GM12878 (cell line): ENCODE measurements at regions not wholly inside any gene's neighbourhood (a gene's known extent, or its start where the extent isn't known, plus 50 kb on each side); places are given as distances from the start of the nearest gene placed in this dataset.
"Not testable (repeated sequence)": the region's sequence is repeated elsewhere in the genome, so short reads cannot be mapped to it uniquely, and the experiment has no call there.

Experiments
- ATAC-seq: fragments of 200-7000 bp; cut with Tn5 transposase; 3 replicates; pipeline ENCODE4 v1.9.1; 2020; ENCODE audit warnings: mild to moderate bottlenecking, moderate library complexity
- BruUV-seq: library from RNA; stranded (reverse); fragments of 400-500 nt; replicated peaks from 2 replicates; lab custom pipeline; 2021; lab: Mats Ljungman, UMichigan
- CTCF ChIA-PET: fragments of 300-600 bp; sonication (Branson Sonifier 250); formaldehyde crosslinking; extraction: SDS; loops from one replicate; lab custom pipeline; 2021; ENCODE audit warnings: inconsistent platforms; lab: Yijun Ruan, JAX
- POLR2A ChIA-PET: fragments of 350-600 bp; formaldehyde crosslinking; extraction: SDS; loops from one replicate; lab custom pipeline; 2021; ENCODE audit warnings: inconsistent platforms; lab: Charles Lee
- RAD21 ChIA-PET: fragments of 300-600 bp; sonication (Branson Sonifier 250); formaldehyde crosslinking; loops from one replicate; lab custom pipeline; 2023; ENCODE audit warnings: antibody characterized with exemption; ENCODE audit not compliant: unreplicated experiment; lab: Charles Lee
- SMC1A ChIA-PET: fragments of 300-600 bp; sonication (Branson Sonifier 250); formaldehyde crosslinking; loops from one replicate; lab custom pipeline; 2023; ENCODE audit not compliant: unreplicated experiment, uncharacterized antibody; lab: Charles Lee
- DNase-seq: peaks from one replicate; pipeline ENCODE4 v3.0.0-alpha.2; 2011; ENCODE audit warnings: low read depth, low spot score
- FAIRE-seq: peaks from 3 replicates; lab custom pipeline; 2011; peaks lifted over from hg19 to GRCh38; lab: Jason Lieb, UNC
- H2AFZ ChIP-seq: 2 replicates; pipeline ENCODE4 v1.6.0; 2011; ENCODE audit warnings: low read depth, low read length, control low read depth; ENCODE audit not compliant: control insufficient read depth
- H3K27ac ChIP-seq: 2 replicates; pipeline ENCODE4 v1.5.1; 2011; ENCODE audit warnings: control low read depth; ENCODE audit not compliant: control insufficient read depth, insufficient read depth
- H3K27me3 ChIP-seq, 2 experiments: replicated peaks in 1 of 2; 2 replicates each; pipeline versions ENCODE4 v1.6.0 to v1.6.1; 2011; ENCODE audit warnings: low read length in 1 of 2; ENCODE audit not compliant: control insufficient read depth in 2 of 2, insufficient read depth in 2 of 2
- H3K36me3 ChIP-seq, 2 experiments: 2 replicates each; pipeline ENCODE4 v1.5.1; 2011; ENCODE audit warnings: low read length in 1 of 2; ENCODE audit not compliant: control insufficient read depth in 2 of 2, insufficient read depth in 2 of 2
- H3K4me1 ChIP-seq: 2 replicates; pipeline ENCODE4 v1.6.1; 2011; ENCODE audit warnings: mild to moderate bottlenecking, low read length, moderate library complexity, mixed read lengths; ENCODE audit not compliant: control insufficient read depth, insufficient read depth
- H3K4me2 ChIP-seq: 2 replicates; pipeline ENCODE4 v1.6.0; 2011; ENCODE audit warnings: control low read depth; ENCODE audit not compliant: control insufficient read depth, insufficient read depth
- H3K4me3 ChIP-seq: fragments of 200-600 bp; sonication (generic); 2 replicates; pipeline ENCODE4 v1.5.1; 2016
- H3K79me2 ChIP-seq: 2 replicates; pipeline ENCODE4 v1.6.0; 2011; ENCODE audit warnings: low read length; ENCODE audit not compliant: control insufficient read depth, insufficient read depth
- H3K9ac ChIP-seq: 2 replicates; pipeline ENCODE4 v1.8.0; 2011; ENCODE audit warnings: low read length, control low read depth, mixed read lengths; ENCODE audit not compliant: control insufficient read depth, insufficient read depth
- H3K9me3 ChIP-seq: replicated peaks from 3 replicates; pipeline ENCODE4 v1.5.1; 2011; ENCODE audit warnings: mild to moderate bottlenecking, low read length; ENCODE audit not compliant: control insufficient read depth, insufficient read depth
- H4K20me1 ChIP-seq: 2 replicates; pipeline ENCODE4 v1.6.0; 2011; ENCODE audit not compliant: control insufficient read depth, insufficient read depth
- BHLHE40 ChIP-seq, 2 experiments: fragments of 450-650 bp in 1 of 2; IDR thresholded peaks; 2 replicates each; pipeline ENCODE4 v1.6.1; 2011 to 2017; ENCODE audit warnings: low read depth in 2 of 2, borderline replicate concordance in 1 of 2, improper control_type of control experiment in 1 of 2, low read length in 1 of 2, mild to moderate bottlenecking in 1 of 2
- CBX3 ChIP-seq: fragments of 200-600 bp; sonication (generic); IDR thresholded peaks from 2 replicates; pipeline ENCODE4 v1.6.1; 2016; ENCODE audit warnings: low read depth, borderline replicate concordance
- CREM ChIP-seq: IDR thresholded peaks from 2 replicates; pipeline ENCODE4 v1.6.1; 2014; ENCODE audit warnings: antibody characterized with exemption, low read depth
- FOXK2 ChIP-seq: fragments of 450-650 bp; IDR thresholded peaks from 2 replicates; pipeline ENCODE4 v1.6.1; 2017; ENCODE audit warnings: mild to moderate bottlenecking, moderate library complexity
- HDGF ChIP-seq: fragments of 450-650 bp; IDR thresholded peaks from 2 replicates; pipeline ENCODE4 v1.6.1; 2016; ENCODE audit warnings: antibody characterized with exemption
- MTA2 ChIP-seq: fragments of 450-650 bp; IDR thresholded peaks from 2 replicates; pipeline ENCODE4 v1.6.1; 2016; ENCODE audit warnings: low read depth, mild to moderate bottlenecking, moderate library complexity
- NBN ChIP-seq: fragments of 450-650 bp; IDR thresholded peaks from 2 replicates; pipeline ENCODE4 v1.6.1; 2016
- NFYA ChIP-seq: IDR thresholded peaks from 2 replicates; pipeline ENCODE4 v1.6.1; 2011; ENCODE audit warnings: low read depth, mild to moderate bottlenecking, low read length, improper control_type of control experiment, borderline replicate concordance
- RAD51 ChIP-seq: fragments of 450-650 bp; IDR thresholded peaks from 2 replicates; pipeline ENCODE4 v1.6.1; 2016; ENCODE audit warnings: moderate library complexity, mild to moderate bottlenecking, inconsistent platforms
- WGBS: methylation state at CpG from one replicate; pipeline ENCODE4 v1.1.6; 2016; ENCODE audit warnings: low lambda C conversion rate; ENCODE audit not compliant: insufficient replicate concordance, insufficient coverage; ENCODE audit errors: missing lambda C conversion rate; 5-methylcytosine and 5-hydroxymethylcytosine counted together
- in situ Hi-C: fragments of 300-500 bp; cut with MboI; formaldehyde crosslinking; loops from 9 replicates; pipeline ENCODE4 v1.14.3; 2018; ENCODE audit warnings: mixed read lengths
- intact Hi-C: fragments of 100-400 bp; cut with micrococcal nuclease; formaldehyde crosslinking; loops from one replicate; pipeline ENCODE4 v1.14.2; 2022; ENCODE audit not compliant: unreplicated experiment
- TF ChIP-seq, protein P1 (sequence below): fragments of 450-650 bp; IDR thresholded peaks from 2 replicates; pipeline ENCODE4 v1.6.1; 2014; ENCODE audit warnings: mild to moderate bottlenecking
- TF ChIP-seq, protein P2 (sequence below): fragments of 450-650 bp; IDR thresholded peaks from 2 replicates; pipeline ENCODE4 v1.6.1; 2017; ENCODE audit warnings: low read depth, mild to moderate bottlenecking, moderate library complexity
- TF ChIP-seq, protein P3 (sequence below): IDR thresholded peaks from 2 replicates; pipeline ENCODE4 v1.6.1; 2011; ENCODE audit warnings: low read depth, mild to moderate bottlenecking, low read length, moderate library complexity, borderline replicate concordance; ENCODE audit errors: extremely low read depth
- TF ChIP-seq, protein P4 (sequence below): fragments of 450-650 bp; IDR thresholded peaks from 2 replicates; pipeline ENCODE4 v1.6.1; 2018; ENCODE audit warnings: mild to moderate bottlenecking, low read depth, moderate library complexity; ENCODE audit not compliant: partially characterized antibody

DNA sequence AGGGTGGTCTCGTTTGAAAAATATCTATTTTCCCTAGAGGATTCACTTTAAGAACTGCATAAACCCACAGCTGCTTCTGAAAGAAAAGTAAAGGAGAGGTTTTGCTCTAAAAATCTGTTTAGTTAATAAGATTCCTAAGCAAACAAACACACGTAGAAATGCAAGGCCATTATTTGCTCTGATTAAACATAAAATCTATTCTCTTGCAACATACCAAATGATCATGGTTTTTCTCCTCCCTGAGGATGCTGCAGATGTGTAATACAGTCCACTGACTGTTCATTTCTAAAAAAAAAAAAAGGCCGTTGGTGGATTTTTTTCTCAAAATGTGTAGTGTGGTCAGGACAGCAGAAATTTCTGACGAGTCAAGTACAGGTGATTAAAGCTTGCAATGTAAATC is 98.6 kb downstream of the BUB3 start (continued):
- TF ChIP-seq, protein P1, sequence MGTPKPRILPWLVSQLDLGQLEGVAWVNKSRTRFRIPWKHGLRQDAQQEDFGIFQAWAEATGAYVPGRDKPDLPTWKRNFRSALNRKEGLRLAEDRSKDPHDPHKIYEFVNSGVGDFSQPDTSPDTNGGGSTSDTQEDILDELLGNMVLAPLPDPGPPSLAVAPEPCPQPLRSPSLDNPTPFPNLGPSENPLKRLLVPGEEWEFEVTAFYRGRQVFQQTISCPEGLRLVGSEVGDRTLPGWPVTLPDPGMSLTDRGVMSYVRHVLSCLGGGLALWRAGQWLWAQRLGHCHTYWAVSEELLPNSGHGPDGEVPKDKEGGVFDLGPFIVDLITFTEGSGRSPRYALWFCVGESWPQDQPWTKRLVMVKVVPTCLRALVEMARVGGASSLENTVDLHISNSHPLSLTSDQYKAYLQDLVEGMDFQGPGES: no peak
- TF ChIP-seq FOXK2: no peak
- TF ChIP-seq, protein P2, sequence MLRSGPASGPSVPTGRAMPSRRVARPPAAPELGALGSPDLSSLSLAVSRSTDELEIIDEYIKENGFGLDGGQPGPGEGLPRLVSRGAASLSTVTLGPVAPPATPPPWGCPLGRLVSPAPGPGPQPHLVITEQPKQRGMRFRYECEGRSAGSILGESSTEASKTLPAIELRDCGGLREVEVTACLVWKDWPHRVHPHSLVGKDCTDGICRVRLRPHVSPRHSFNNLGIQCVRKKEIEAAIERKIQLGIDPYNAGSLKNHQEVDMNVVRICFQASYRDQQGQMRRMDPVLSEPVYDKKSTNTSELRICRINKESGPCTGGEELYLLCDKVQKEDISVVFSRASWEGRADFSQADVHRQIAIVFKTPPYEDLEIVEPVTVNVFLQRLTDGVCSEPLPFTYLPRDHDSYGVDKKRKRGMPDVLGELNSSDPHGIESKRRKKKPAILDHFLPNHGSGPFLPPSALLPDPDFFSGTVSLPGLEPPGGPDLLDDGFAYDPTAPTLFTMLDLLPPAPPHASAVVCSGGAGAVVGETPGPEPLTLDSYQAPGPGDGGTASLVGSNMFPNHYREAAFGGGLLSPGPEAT: no peak
- TF ChIP-seq RAD51: no peak
- no peak for TF ChIP-seq HDGF
- no peak for TF ChIP-seq MTA2
- no peak for TF ChIP-seq NFYA
- no peak for TF ChIP-seq BHLHE40 (IDR thresholded peaks at IDR 0.05; ENCODE audit: borderline replicate concordance in 1 of 2, low read depth in 2 of 2, low read length in 1 of 2)
- no peak for TF ChIP-seq CREM
- TF ChIP-seq, protein P3, sequence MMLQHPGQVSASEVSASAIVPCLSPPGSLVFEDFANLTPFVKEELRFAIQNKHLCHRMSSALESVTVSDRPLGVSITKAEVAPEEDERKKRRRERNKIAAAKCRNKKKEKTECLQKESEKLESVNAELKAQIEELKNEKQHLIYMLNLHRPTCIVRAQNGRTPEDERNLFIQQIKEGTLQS: no peak
- no peak for TF ChIP-seq NBN
- TF ChIP-seq CBX3: no peak
- TF ChIP-seq, protein P4, sequence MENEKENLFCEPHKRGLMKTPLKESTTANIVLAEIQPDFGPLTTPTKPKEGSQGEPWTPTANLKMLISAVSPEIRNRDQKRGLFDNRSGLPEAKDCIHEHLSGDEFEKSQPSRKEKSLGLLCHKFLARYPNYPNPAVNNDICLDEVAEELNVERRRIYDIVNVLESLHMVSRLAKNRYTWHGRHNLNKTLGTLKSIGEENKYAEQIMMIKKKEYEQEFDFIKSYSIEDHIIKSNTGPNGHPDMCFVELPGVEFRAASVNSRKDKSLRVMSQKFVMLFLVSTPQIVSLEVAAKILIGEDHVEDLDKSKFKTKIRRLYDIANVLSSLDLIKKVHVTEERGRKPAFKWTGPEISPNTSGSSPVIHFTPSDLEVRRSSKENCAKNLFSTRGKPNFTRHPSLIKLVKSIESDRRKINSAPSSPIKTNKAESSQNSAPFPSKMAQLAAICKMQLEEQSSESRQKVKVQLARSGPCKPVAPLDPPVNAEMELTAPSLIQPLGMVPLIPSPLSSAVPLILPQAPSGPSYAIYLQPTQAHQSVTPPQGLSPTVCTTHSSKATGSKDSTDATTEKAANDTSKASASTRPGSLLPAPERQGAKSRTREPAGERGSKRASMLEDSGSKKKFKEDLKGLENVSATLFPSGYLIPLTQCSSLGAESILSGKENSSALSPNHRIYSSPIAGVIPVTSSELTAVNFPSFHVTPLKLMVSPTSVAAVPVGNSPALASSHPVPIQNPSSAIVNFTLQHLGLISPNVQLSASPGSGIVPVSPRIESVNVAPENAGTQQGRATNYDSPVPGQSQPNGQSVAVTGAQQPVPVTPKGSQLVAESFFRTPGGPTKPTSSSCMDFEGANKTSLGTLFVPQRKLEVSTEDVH: no peak

DNA sequence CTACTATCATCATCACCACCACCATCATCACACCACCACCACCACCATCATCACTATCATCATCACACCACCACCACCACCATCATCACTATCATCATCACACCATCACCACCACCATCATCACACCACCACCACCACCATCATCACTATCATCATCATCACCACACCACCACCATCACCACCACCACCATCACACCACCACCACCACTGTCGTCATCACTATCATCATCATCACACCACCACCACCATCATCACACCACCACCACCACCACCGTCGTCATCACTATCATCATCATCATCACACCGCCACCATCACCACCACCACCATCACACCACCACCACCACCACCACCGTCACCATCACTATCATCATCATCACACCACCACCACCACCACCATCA is 100.1 kb downstream of the BUB3 start:
- H3K27ac ChIP-seq, H3K36me3 ChIP-seq, H3K79me2 ChIP-seq, POLR2A ChIA-PET, H3K4me3 ChIP-seq, H4K20me1 ChIP-seq, ATAC-seq, H3K9me3 ChIP-seq, CTCF ChIA-PET, H3K4me1 ChIP-seq, RAD21 ChIA-PET, DNase-seq, SMC1A ChIA-PET, intact Hi-C loops, BruUV-seq, H2AFZ ChIP-seq, H3K9ac ChIP-seq, in situ Hi-C loops, H3K27me3 ChIP-seq, FAIRE-seq, H3K4me2 ChIP-seq: not testable (repeated sequence)
- 81% methylated on average over 5 of the region's 5 CpGs for WGBS
